RWPE2 (cell line): ENCODE measurements at regions not wholly inside any gene's neighbourhood (a gene's known extent, or its start where the extent isn't known, plus 50 kb on each side); places are given as distances from the start of the nearest gene placed in this dataset.

ENCODE experiments used
- ATAC-seq: fragments of 200-7000 bp; cut with Tn5 transposase; 3 replicates; pipeline ENCODE4 v1.9.1; 2021; ENCODE audit warnings: low read depth
- DNase-seq: peaks from one replicate; pipeline ENCODE4 v3.0.0-alpha.2; 2020; ENCODE audit warnings: low spot score
- H3K27ac ChIP-seq: fragments of 450-650 bp; 2 replicates; pipeline ENCODE4 v1.5.1; 2017; ENCODE audit warnings: mild to moderate bottlenecking; ENCODE audit not compliant: poor library complexity, severe bottlenecking
- H3K27me3 ChIP-seq: fragments of 250-450 bp; sonication (Bioruptor Pico); 2 replicates; pipeline ENCODE4 v1.5.1; 2021; ENCODE audit warnings: mild to moderate bottlenecking, moderate library complexity; ENCODE audit not compliant: insufficient read depth, poor library complexity, severe bottlenecking
- H3K36me3 ChIP-seq: fragments of 250-450 bp; sonication (Bioruptor Pico); 2 replicates; pipeline ENCODE4 v1.5.1; 2020; ENCODE audit warnings: low read depth, mild to moderate bottlenecking, moderate library complexity
- H3K4me1 ChIP-seq: fragments of 250-450 bp; sonication (Bioruptor Pico); 2 replicates; pipeline ENCODE4 v1.5.1; 2021; ENCODE audit warnings: mild to moderate bottlenecking, moderate library complexity; ENCODE audit not compliant: insufficient read depth, poor library complexity, severe bottlenecking
- H3K4me3 ChIP-seq: fragments of 250-450 bp; sonication (Bioruptor Pico); 2 replicates; pipeline ENCODE4 v1.5.1; 2021; ENCODE audit warnings: mild to moderate bottlenecking, moderate library complexity; ENCODE audit not compliant: severe bottlenecking
- H3K9me3 ChIP-seq: fragments of 250-450 bp; sonication (Bioruptor Pico); 2 replicates; pipeline ENCODE4 v1.5.1; 2021; ENCODE audit warnings: mild to moderate bottlenecking, moderate library complexity; ENCODE audit not compliant: severe bottlenecking
- CTCF ChIP-seq: fragments of 450-650 bp; IDR thresholded peaks from one replicate; pipeline ENCODE4 v1.5.1; 2017; ENCODE audit warnings: mild to moderate bottlenecking, moderate library complexity; ENCODE audit not compliant: poor library complexity, severe bottlenecking

DNA sequence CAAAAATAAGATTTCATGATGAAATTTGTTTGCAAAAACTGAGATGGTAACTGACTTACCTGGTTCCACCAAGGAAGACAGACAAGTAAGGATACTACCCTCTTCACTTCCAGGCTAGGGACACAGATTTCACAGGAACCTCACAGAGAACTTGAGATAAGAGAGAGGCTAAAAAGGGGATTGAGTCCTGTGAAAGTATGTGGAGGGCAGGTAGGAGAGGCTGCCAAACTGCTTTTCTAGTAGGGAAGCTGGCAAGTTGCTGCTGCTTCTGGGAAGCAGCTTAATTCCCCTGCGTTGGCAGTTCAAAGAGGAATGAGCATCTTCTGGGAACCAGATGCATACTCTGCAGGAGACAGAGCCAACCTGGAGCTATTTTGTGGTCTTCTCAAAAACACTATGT lies 841.6 kb downstream of the CCSER2 start:
- Histone ChIP-seq H3K9me3 (peaks cover 3% of the 10 kb centered on the region), H3K36me3 (no peaks in the 10 kb centered on the region), H3K4me3 (no peak overlapping the region), H3K27ac (no peak overlapping the region), H3K4me1 (no peaks in the 10 kb centered on the region), H3K27me3 (no peaks in the 10 kb centered on the region)
- DNase-seq = no peak
- ATAC-seq = no peak
- TF ChIP-seq CTCF = no peak

DNA sequence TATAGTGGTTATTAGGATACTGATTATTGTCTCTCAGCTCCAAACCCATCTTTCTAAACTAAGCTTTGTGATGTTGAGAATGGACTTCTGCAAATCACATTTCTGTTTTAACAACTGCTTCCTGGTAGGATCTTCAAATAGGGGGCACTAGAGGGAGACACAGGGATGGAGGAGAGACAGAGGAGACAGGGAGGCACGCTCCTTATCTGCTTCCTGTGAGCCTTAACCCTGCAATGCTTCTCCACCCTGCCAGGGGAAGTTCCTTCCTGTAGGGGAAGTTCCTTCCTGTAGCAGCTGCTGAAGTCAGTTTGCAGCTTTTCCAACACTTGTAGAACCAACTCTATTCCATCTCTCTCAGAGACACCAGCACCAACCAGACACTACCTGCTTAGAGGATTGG lies 847.2 kb downstream of the CCSER2 start:
- no peak for DNase-seq
- no peak for TF ChIP-seq CTCF
- no peaks in the 10 kb centered on the region for H3K4me1 ChIP-seq

DNA sequence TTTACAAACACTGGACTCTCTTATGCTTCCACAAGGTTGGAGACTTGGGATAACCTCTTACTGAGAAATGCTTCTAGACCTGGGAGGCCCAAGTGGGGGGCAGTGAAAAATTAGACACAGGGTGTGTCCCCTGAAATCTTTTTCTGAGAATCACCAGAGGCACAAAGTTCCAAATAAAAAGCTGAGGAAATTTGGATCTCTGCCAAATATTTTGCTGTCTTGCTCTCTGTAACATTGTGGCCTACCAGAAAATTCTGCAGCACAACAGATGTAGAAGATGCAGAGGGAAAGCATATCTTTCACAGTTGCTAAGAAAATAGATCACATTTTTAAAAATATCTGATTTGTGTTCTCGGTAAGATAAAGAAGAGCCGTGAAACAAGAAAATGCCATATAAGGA lies 849.4 kb downstream of the CCSER2 start:
- DNase-seq = no peak

More for the DNA sequence above, 847.2 kb downstream of the CCSER2 start:
- Histone ChIP-seq H3K9me3 (peaks cover 1% of the 10 kb centered on the region), H3K27me3 (no peaks in the 10 kb centered on the region), H3K4me3 (no peak overlapping the region), H3K27ac (no peak overlapping the region), H3K36me3 (no peaks in the 10 kb centered on the region)
- ATAC-seq = no peak

GRCh38 chr10:85187047-85187446 lies 858.7 kb downstream of the CCSER2 start:
- Histone ChIP-seq H3K27ac (no peak overlapping the region), H3K27me3 (no peaks in the 10 kb centered on the region), H3K9me3 (no peaks in the 10 kb centered on the region), H3K4me1 (no peaks in the 10 kb centered on the region), H3K36me3 (no peaks in the 10 kb centered on the region), H3K4me3 (no peak overlapping the region)
- ATAC-seq (no peak), DNase-seq (no peak)
- no peak for TF ChIP-seq CTCF

More for the DNA sequence above, 849.4 kb downstream of the CCSER2 start:
- Histone ChIP-seq H3K9me3 (no peaks in the 10 kb centered on the region), H3K4me3 (no peak overlapping the region), H3K36me3 (no peaks in the 10 kb centered on the region), H3K27ac (no peak overlapping the region), H3K4me1 (no peaks in the 10 kb centered on the region), H3K27me3 (no peaks in the 10 kb centered on the region)
- ATAC-seq = no peak
- TF ChIP-seq CTCF = no peak

- TF ChIP-seq CTCF = no peak
- no peak for DNase-seq
- H3K4me1 ChIP-seq = no peaks in the 10 kb centered on the region
- ATAC-seq = no peak
- no peaks in the 10 kb centered on the region for H3K9me3 ChIP-seq
- no peak overlapping the region for H3K27ac ChIP-seq
- no peak overlapping the region for H3K4me3 ChIP-seq
- H3K36me3 ChIP-seq = no peaks in the 10 kb centered on the region
- no peaks in the 10 kb centered on the region for H3K27me3 ChIP-seq
Measured at GRCh38 chr10:85188770-85189484, 860.5 kb downstream of the CCSER2 start.
